Keratinocyte (primary cell): ENCODE measurements at regions not wholly inside any gene's neighbourhood (a gene's known extent, or its start where the extent isn't known, plus 50 kb on each side); places are given as distances from the start of the nearest gene placed in this dataset.

Experiments
- CTCF ChIP-seq, 3 experiments: IDR thresholded peaks in 1 of 3; conservative IDR thresholded peaks in 1 of 3; optimal IDR thresholded peaks in 1 of 3; 2 replicates in 2 of 3; 3 replicates in 1 of 3; pipeline versions ENCODE3 to v1.5.1; 2011; ENCODE audit warnings: low read length in 3 of 3, mild to moderate bottlenecking in 3 of 3, moderate library complexity in 2 of 3, control low read depth in 1 of 3, inconsistent platforms in 1 of 3; ENCODE audit not compliant: insufficient read depth in 2 of 3; ENCODE audit errors: extremely low read depth in 1 of 3
- EZH2 ChIP-seq: IDR thresholded peaks from one replicate; pipeline ENCODE4 v1.6.1; 2012; ENCODE audit warnings: inconsistent platforms, mild to moderate bottlenecking, low read length, moderate library complexity

GRCh38 chr18:73279498-73279897 is 411.7 kb upstream of the NETO1 start:
- no peak for TF ChIP-seq CTCF (optimal IDR thresholded peaks at IDR 0.05 in 1 of 3, IDR thresholded peaks at IDR 0.05 in 1 of 3, conservative IDR thresholded peaks at IDR 0.05 in 1 of 3; ENCODE audit: extremely low read depth in 1 of 3, insufficient read depth in 2 of 3, low read length in 3 of 3)
- TF ChIP-seq EZH2, result no peak
